K562 (cell line): ENCODE measurements at regions not wholly inside any gene's neighbourhood (a gene's known extent, or its start where the extent isn't known, plus 50 kb on each side); places are given as distances from the start of the nearest gene placed in this dataset.

Source experiments
- CTCF ChIP-seq, 3 experiments: IDR thresholded peaks in 2 of 3; conservative IDR thresholded peaks in 1 of 3; 2 replicates each; pipeline ENCODE4 v1.5.1; 2011 to 2012; ENCODE audit warnings: low read length in 3 of 3, mild to moderate bottlenecking in 3 of 3, control low read depth in 2 of 3, improper control_type of control experiment in 1 of 3, inconsistent platforms in 1 of 3, low read depth in 1 of 3, mixed read lengths in 1 of 3, moderate library complexity in 1 of 3; ENCODE audit not compliant: insufficient read depth in 2 of 3
- EZH2 ChIP-seq: IDR thresholded peaks from 2 replicates; pipeline ENCODE4 v1.6.1; 2012; ENCODE audit warnings: low read depth, mild to moderate bottlenecking, inconsistent platforms, low read length, borderline replicate concordance
- KAT8 ChIP-seq: fragments of 450-650 bp; IDR thresholded peaks from 2 replicates; pipeline ENCODE4 v1.6.1; 2016; ENCODE audit warnings: low read depth, mild to moderate bottlenecking
- POLR2A ChIP-seq: fragments of 450-650 bp; conservative IDR thresholded peaks from 2 replicates; pipeline ENCODE4 v1.6.1; 2016
- RAD21 ChIP-seq, 2 experiments: fragments of 250-450 bp in 1 of 2; fragments of 450-650 bp in 1 of 2; sonication (Bioruptor Pico) in 1 of 2; formaldehyde crosslinking in 1 of 2; IDR thresholded peaks in 1 of 2; conservative IDR thresholded peaks in 1 of 2; 2 replicates each; pipeline versions ENCODE4 v1.4.0 to v1.8.0; 2020 to 2022; ENCODE audit warnings: mild to moderate bottlenecking in 2 of 2, moderate library complexity in 1 of 2
- SMARCE1 ChIP-seq: fragments of 450-650 bp; IDR thresholded peaks from 2 replicates; pipeline ENCODE4 v1.7.1; 2016; ENCODE audit warnings: mild to moderate bottlenecking
- ZNF408 ChIP-seq: fragments of 250-450 bp; sonication (Bioruptor Pico); IDR thresholded peaks from 2 replicates; pipeline ENCODE4 v1.4.0; 2020; ENCODE audit warnings: low read depth, mild to moderate bottlenecking, moderate library complexity

- TF ChIP-seq EZH2 (no peak), ZNF408 (CRISPR knock-in tag) (no peak), CTCF (IDR thresholded peaks at IDR 0.05 in 2 of 3, conservative IDR thresholded peaks at IDR 0.05 in 1 of 3; ENCODE audit: insufficient read depth in 2 of 3, low read depth in 1 of 3, low read length in 3 of 3) (0 out of 6 replicates have a peak, but pooled peaks of 2 of the 3 experiments have one; percentile 4 to 8), KAT8 (no peak), POLR2A (no peak), SMARCE1 (no peak), RAD21 (CRISPR knock-in tag; conservative IDR thresholded peaks at IDR 0.05 in 1 of 2, IDR thresholded peaks at IDR 0.05 in 1 of 2) (no peak; a peak in 1 of 4 replicates)
Measured at GRCh38 chr6:137709424-137710236, 157.4 kb upstream of the TNFAIP3 start.
